LNCAP (cell line): ENCODE measurements at regions not wholly inside any gene's neighbourhood (a gene's known extent, or its start where the extent isn't known, plus 50 kb on each side); places are given as distances from the start of the nearest gene placed in this dataset.

ENCODE experiments used
- CTCF ChIP-seq: fragments of 450-650 bp; IDR thresholded peaks from 2 replicates; pipeline ENCODE4 v1.5.1; 2017; ENCODE audit warnings: mild to moderate bottlenecking

GRCh38 chr1:47686731-47687630 lies 249.1 kb downstream of the FOXD2 start:
- TF ChIP-seq CTCF, result no peak

GRCh38 chr1:47687631-47688460 lies 250.0 kb downstream of the FOXD2 start:
- TF ChIP-seq CTCF, result no peak

- TF ChIP-seq CTCF, result no peak
Measured at GRCh38 chr1:47688461-47689296, 250.8 kb downstream of the FOXD2 start.

GRCh38 chr1:47689894-47690293 lies 252.1 kb downstream of the FOXD2 start:
- no peak for TF ChIP-seq CTCF

GRCh38 chr1:47690341-47691250 lies 252.8 kb downstream of the FOXD2 start:
- no peak for TF ChIP-seq CTCF

GRCh38 chr1:47692196-47692595 lies 254.4 kb downstream of the FOXD2 start:
- no peak for TF ChIP-seq CTCF
